ENCODE measurements at regions not wholly inside any gene's neighbourhood (a gene's known extent, or its start where the extent isn't known, plus 50 kb on each side); places are given as distances from the start of the nearest gene placed in this dataset.

GRCh38 chr5:88509403-88509802, 240.8 kb upstream of the TMEM161B start (continued):
- TF ChIP-seq ZBTB33 (IDR thresholded peaks at IDR 0.05; ENCODE audit: extremely low read depth, insufficient replicate concordance, low read length) = no peak

- no peaks in the 10 kb centered on the region for H3K9me2 ChIP-seq (ENCODE audit: insufficient read depth)
- intact Hi-C loops (cut with micrococcal nuclease) = no loop called here
- H3K4me1 ChIP-seq (ENCODE audit: control insufficient read depth in 1 of 2, insufficient read depth in 2 of 2, low read length in 2 of 2) = no peaks in the 10 kb centered on the region
- ChIA-PET CTCF (no interaction called here), POLR2A (no interaction called here), RAD21 (ENCODE audit: low non-redundant PET in 1 of 2, low total read pairs in 2 of 2, uncharacterized antibody in 2 of 2, unreplicated experiment in 2 of 2) (no interaction called here)
- no peaks in the 10 kb centered on the region for H4K20me1 ChIP-seq (ENCODE audit: insufficient read depth)
- H3K27ac ChIP-seq (ENCODE audit: low read depth, low read length) = no peak overlapping the region
- H3K9me3 ChIP-seq (ENCODE audit: control insufficient read depth in 1 of 2, insufficient read depth in 1 of 2, low read depth in 1 of 2, low read length in 2 of 2) = no peaks in the 10 kb centered on the region
- no peak overlapping the region for H3K9ac ChIP-seq (ENCODE audit: low read length)
- no peaks in the 10 kb centered on the region for H3K36me3 ChIP-seq (ENCODE audit: control insufficient read depth in 1 of 2, insufficient read depth in 2 of 2, low read length in 2 of 2)
- no peaks in the 10 kb centered on the region for H3K27me3 ChIP-seq (ENCODE audit: insufficient read depth, low read length)
- ATAC-seq = no peak
- no peak for DNase-seq (ENCODE audit: low read depth, low spot score)
- no peak overlapping the region for H3K4me3 ChIP-seq (replicated peaks in 1 of 2; ENCODE audit: low read depth in 1 of 2, low read length in 2 of 2)
- H3K4me2 ChIP-seq (ENCODE audit: low read length) = no peak overlapping the region
- H3K79me2 ChIP-seq (ENCODE audit: insufficient read depth, low read length) = no peaks in the 10 kb centered on the region
- H2AFZ ChIP-seq (ENCODE audit: low read depth, low read length, poor library complexity, severe bottlenecking) = no peak overlapping the region
- no TSS peak for BruUV-seq (replicated peaks)
- TF ChIP-seq SIN3A (IDR thresholded peaks at IDR 0.05; ENCODE audit: low read depth) (no peak), CBX3 (IDR thresholded peaks at IDR 0.05; ENCODE audit: low read depth) (no peak), ELF1 (IDR thresholded peaks at IDR 0.05; ENCODE audit: borderline replicate concordance, low read depth) (no peak), REST (IDR thresholded peaks at IDR 0.05; ENCODE audit: low read depth) (no peak), ATF3 (IDR thresholded peaks at IDR 0.05) (no peak), POLR2A (IDR thresholded peaks at IDR 0.05; ENCODE audit: borderline replicate concordance, extremely low read depth, insufficient read depth, insufficient read length) (no peak), RAD21 (IDR thresholded peaks at IDR 0.05; ENCODE audit: low read depth) (no peak), POLR2AphosphoS5 (IDR thresholded peaks at IDR 0.05; ENCODE audit: low read depth, low read length) (no peak), EGR1 (IDR thresholded peaks at IDR 0.05; ENCODE audit: low read depth) (no peak), JUND (IDR thresholded peaks at IDR 0.05) (no peak)
Observed at GRCh38 chr5:88507261-88507660, 238.6 kb upstream of the TMEM161B start.
